OCI-LY7 (cell line): ENCODE measurements at regions not wholly inside any gene's neighbourhood (a gene's known extent, or its start where the extent isn't known, plus 50 kb on each side); places are given as distances from the start of the nearest gene placed in this dataset.

ENCODE experiments used
- BruUV-seq: library from RNA; stranded (reverse); fragments of 400-500 nt; replicated peaks from 2 replicates; lab custom pipeline; 2021; lab: Mats Ljungman, UMichigan
- CTCF ChIA-PET: fragments of 300-600 bp; sonication (Branson Sonifier 250); formaldehyde crosslinking; loops from one replicate; lab custom pipeline; 2022; ENCODE audit warnings: antibody characterized with exemption; ENCODE audit not compliant: unreplicated experiment; lab: Charles Lee
- POLR2A ChIA-PET: fragments of 300-600 bp; sonication (Branson Sonifier 250); formaldehyde crosslinking; loops from one replicate; lab custom pipeline; 2022; ENCODE audit warnings: antibody characterized with exemption; lab: Charles Lee
- DNase-seq: peaks from one replicate; pipeline ENCODE4 v3.0.0-alpha.2; 2015; ENCODE audit warnings: low spot score
- H2AFZ ChIP-seq: fragments of 200-600 bp; sonication (generic), shearing (Covaris generic); 2 replicates; pipeline ENCODE4 v1.6.1; 2014; ENCODE audit warnings: mild to moderate bottlenecking, antibody characterized with exemption, low read length, moderate library complexity
- H3K27ac ChIP-seq: fragments of 200-600 bp; sonication (generic); 2 replicates; pipeline ENCODE4 v1.5.1; 2014; ENCODE audit warnings: mixed run types, low read depth, mild to moderate bottlenecking, moderate library complexity, low read length, inconsistent platforms; ENCODE audit not compliant: poor library complexity, severe bottlenecking
- H3K36me3 ChIP-seq: fragments of 200-600 bp; sonication (generic); 2 replicates; pipeline ENCODE4 v1.6.1; 2014; ENCODE audit warnings: mild to moderate bottlenecking, antibody characterized with exemption, low read length, moderate library complexity, mixed read lengths; ENCODE audit not compliant: insufficient read depth
- H3K4me1 ChIP-seq: fragments of 200-600 bp; sonication (generic); 2 replicates; pipeline ENCODE4 v1.5.1; 2014; ENCODE audit warnings: mild to moderate bottlenecking, low read length; ENCODE audit not compliant: insufficient read depth, poor library complexity, severe bottlenecking
- H3K4me2 ChIP-seq: fragments of 200-600 bp; sonication (generic); 2 replicates; pipeline ENCODE4 v1.6.1; 2014; ENCODE audit warnings: mild to moderate bottlenecking, low read length
- H3K4me3 ChIP-seq: fragments of 200-600 bp; sonication (generic); 2 replicates; pipeline ENCODE4 v1.5.1; 2014; ENCODE audit warnings: mild to moderate bottlenecking, low read depth, low read length; ENCODE audit not compliant: poor library complexity, severe bottlenecking
- H3K79me2 ChIP-seq: fragments of 200-600 bp; sonication (generic); 2 replicates; pipeline ENCODE4 v1.6.1; 2016; ENCODE audit warnings: low read depth, mild to moderate bottlenecking, low read length, moderate library complexity, mixed read lengths; ENCODE audit not compliant: insufficient read depth
- H3K9me2 ChIP-seq: fragments of 200-600 bp; sonication (generic); 2 replicates; pipeline ENCODE4 v1.6.1; 2016; ENCODE audit warnings: mild to moderate bottlenecking, low read length, mixed read lengths; ENCODE audit not compliant: insufficient read depth
- H3K9me3 ChIP-seq: fragments of 200-600 bp; sonication (generic); 2 replicates; pipeline ENCODE4 v1.6.1; 2014; ENCODE audit warnings: mild to moderate bottlenecking, mixed run types, low read length, mixed read lengths
- H4K20me1 ChIP-seq: fragments of 200-600 bp; sonication (generic); 2 replicates; pipeline ENCODE4 v1.6.1; 2014; ENCODE audit warnings: mild to moderate bottlenecking, antibody characterized with exemption, low read length, moderate library complexity, mixed read lengths; ENCODE audit not compliant: insufficient read depth
- EZH2phosphoT487 ChIP-seq: fragments of 200-600 bp; sonication (generic); IDR thresholded peaks from 2 replicates; pipeline ENCODE4 v1.6.1; 2018; ENCODE audit warnings: low read depth, borderline replicate concordance, mild to moderate bottlenecking, mixed run types, antibody characterized with exemption, low read length, moderate library complexity, mixed read lengths
- intact Hi-C: fragments of 100-400 bp; cut with micrococcal nuclease; formaldehyde crosslinking; loops from one replicate; pipeline ENCODE4 v1.10.0; 2022; ENCODE audit not compliant: unreplicated experiment
- TF ChIP-seq, protein P1 (sequence below): fragments of 200-600 bp; sonication (generic); conservative IDR thresholded peaks from 2 replicates; pipeline ENCODE4 v1.5.1; 2014; ENCODE audit warnings: mild to moderate bottlenecking, antibody characterized with exemption, low read length, moderate library complexity, mixed read lengths

DNA sequence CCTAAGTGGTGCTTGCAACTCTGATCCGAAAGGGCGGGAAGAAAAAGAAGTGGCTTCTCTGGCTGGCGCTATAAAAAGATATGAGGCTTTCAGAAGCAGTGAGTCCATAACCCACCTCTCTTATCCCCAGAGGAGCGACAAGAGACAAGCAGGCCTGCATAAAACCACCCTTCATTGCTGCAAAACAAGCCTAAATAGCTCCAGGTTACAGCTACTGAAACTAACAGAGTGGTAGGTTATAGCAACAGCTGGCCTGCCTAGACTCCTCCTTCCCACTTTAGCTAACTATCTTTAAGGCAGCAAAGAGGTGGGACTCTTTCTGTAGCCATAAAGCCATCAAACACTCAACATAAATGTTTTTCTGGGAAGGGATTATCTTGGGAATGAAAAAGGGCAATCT is 245.0 kb upstream of the GPR101 start:
- no TSS peak for BruUV-seq
- Histone ChIP-seq H2AFZ (no peak overlapping the region), H3K9me2 (no peaks in the 10 kb centered on the region), H4K20me1 (no peaks in the 10 kb centered on the region), H3K4me2 (no peak overlapping the region), H3K27ac (no peak overlapping the region), H3K36me3 (no peaks in the 10 kb centered on the region), H3K9me3 (no peaks in the 10 kb centered on the region), H3K79me2 (no peaks in the 10 kb centered on the region), H3K4me3 (no peak overlapping the region), H3K4me1 (no peaks in the 10 kb centered on the region)
- ChIA-PET POLR2A (no interaction called here), CTCF (no interaction called here)
- DNase-seq = no peak
- TF ChIP-seq, protein P1, sequence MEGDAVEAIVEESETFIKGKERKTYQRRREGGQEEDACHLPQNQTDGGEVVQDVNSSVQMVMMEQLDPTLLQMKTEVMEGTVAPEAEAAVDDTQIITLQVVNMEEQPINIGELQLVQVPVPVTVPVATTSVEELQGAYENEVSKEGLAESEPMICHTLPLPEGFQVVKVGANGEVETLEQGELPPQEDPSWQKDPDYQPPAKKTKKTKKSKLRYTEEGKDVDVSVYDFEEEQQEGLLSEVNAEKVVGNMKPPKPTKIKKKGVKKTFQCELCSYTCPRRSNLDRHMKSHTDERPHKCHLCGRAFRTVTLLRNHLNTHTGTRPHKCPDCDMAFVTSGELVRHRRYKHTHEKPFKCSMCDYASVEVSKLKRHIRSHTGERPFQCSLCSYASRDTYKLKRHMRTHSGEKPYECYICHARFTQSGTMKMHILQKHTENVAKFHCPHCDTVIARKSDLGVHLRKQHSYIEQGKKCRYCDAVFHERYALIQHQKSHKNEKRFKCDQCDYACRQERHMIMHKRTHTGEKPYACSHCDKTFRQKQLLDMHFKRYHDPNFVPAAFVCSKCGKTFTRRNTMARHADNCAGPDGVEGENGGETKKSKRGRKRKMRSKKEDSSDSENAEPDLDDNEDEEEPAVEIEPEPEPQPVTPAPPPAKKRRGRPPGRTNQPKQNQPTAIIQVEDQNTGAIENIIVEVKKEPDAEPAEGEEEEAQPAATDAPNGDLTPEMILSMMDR = no peak
- no peak for TF ChIP-seq EZH2phosphoT487
- intact Hi-C loops = no loop called here

DNA sequence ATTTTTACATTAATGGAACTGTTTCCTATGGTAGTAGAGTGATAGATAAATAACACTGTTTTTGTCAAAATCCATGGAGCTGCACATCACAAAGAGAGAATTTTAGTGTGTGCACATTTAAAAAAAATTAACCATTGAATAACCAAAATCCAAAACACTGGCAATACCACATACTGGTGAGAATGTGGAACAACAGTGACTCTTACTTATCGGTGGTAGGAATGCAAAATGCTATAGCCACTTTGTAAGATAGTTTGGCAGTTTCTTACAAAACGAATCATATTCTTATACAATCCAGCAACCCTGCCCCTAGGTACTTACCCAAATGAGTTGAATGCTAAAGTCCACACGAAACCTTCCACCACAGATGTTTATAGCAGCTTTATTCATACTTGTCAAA is 229.6 kb upstream of the GPR101 start:
- no peaks in the 10 kb centered on the region for H3K4me1 ChIP-seq
- DNase-seq = no peak
- no TSS peak for BruUV-seq
- CTCF ChIA-PET = no interaction called here
- no peak overlapping the region for H3K4me3 ChIP-seq
- H3K27ac ChIP-seq = no peak overlapping the region
- no peaks in the 10 kb centered on the region for H3K9me2 ChIP-seq
- intact Hi-C loops = no loop called here
- no peak overlapping the region for H3K4me2 ChIP-seq
- POLR2A ChIA-PET = no interaction called here
- TF ChIP-seq EZH2phosphoT487 = no peak
- TF ChIP-seq, protein P1 = no peak
- H3K9me3 ChIP-seq = no peaks in the 10 kb centered on the region
- H3K79me2 ChIP-seq = no peaks in the 10 kb centered on the region
- no peaks in the 10 kb centered on the region for H4K20me1 ChIP-seq
- no peak overlapping the region for H2AFZ ChIP-seq
- H3K36me3 ChIP-seq = no peaks in the 10 kb centered on the region

DNA sequence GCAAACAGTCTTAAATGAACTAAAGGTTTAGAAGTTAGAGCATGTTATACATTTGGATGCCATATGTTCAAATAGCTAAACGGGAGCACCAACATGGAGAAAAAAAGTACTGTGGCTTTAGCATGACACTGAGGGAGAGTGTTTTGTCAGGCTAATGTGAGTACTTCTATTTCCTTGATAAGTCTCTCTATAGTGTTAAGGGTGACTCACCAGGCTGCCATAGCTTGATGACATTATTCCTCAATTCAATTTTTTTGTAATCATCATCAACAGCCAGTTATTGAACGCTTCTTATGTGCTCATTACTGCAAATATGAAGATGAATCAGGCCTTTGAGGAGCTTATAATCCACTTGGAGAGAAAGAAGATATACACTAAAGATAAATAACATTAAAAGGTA is 211.4 kb upstream of the GPR101 start:
- TF ChIP-seq EZH2phosphoT487 = no peak
- TF ChIP-seq, protein P1 = no peak
- H3K36me3 ChIP-seq = no peaks in the 10 kb centered on the region
- H3K9me2 ChIP-seq = no peaks in the 10 kb centered on the region
- no peak overlapping the region for H3K4me3 ChIP-seq
- DNase-seq = no peak
- H4K20me1 ChIP-seq = no peaks in the 10 kb centered on the region
- POLR2A ChIA-PET = no interaction called here
- H2AFZ ChIP-seq = no peak overlapping the region
- BruUV-seq = no TSS peak
- H3K79me2 ChIP-seq = no peaks in the 10 kb centered on the region
- H3K9me3 ChIP-seq = no peaks in the 10 kb centered on the region
- CTCF ChIA-PET = no interaction called here
- H3K4me2 ChIP-seq = no peak overlapping the region
- intact Hi-C loops = no loop called here
- H3K4me1 ChIP-seq = no peaks in the 10 kb centered on the region
- H3K27ac ChIP-seq = no peak overlapping the region
